Heart right ventricle (tissue), 16 donors: ENCODE measurements at regions not wholly inside any gene's neighbourhood (a gene's known extent, or its start where the extent isn't known, plus 50 kb on each side); places are given as distances from the start of the nearest gene placed in this dataset.
A peak's percentile ranks its signal among the peaks of the same experiment; 100 is the strongest.

ENCODE experiments used
- ATAC-seq, 8 donors: fragments of 200-7000 bp; cut with Tn5 transposase; one replicate each; pipeline ENCODE4 v1.9.1; 2020; ENCODE audit warnings: mild to moderate bottlenecking in 8 of 8, moderate library complexity in 8 of 8, moderate number of reproducible peaks in 1 of 8
- DNase-seq, 2 donors: peaks; one replicate each; pipeline ENCODE4 v3.0.0-alpha.2; 2020
- H3K27ac ChIP-seq, 10 donors: fragments of 200-600 bp; sonication (generic) in 2 of 10; one replicate each; pipeline versions ENCODE4 v1.5.0 to v1.8.0; 2020 to 2022; ENCODE audit warnings: mild to moderate bottlenecking in 3 of 10
- H3K27me3 ChIP-seq, 7 donors: fragments of 200-600 bp; one replicate each; pipeline ENCODE4 v1.8.0; 2021 to 2022; ENCODE audit warnings: mild to moderate bottlenecking in 2 of 7
- H3K36me3 ChIP-seq, 9 donors: fragments of 200-600 bp; sonication (generic) in 1 of 9; one replicate each; pipeline versions ENCODE4 v1.5.0 to v1.8.0; 2020 to 2022; ENCODE audit warnings: mild to moderate bottlenecking in 2 of 9
- H3K4me1 ChIP-seq, 9 donors: fragments of 200-600 bp; sonication (generic) in 1 of 9; one replicate each; pipeline versions ENCODE4 v1.5.0 to v1.8.0; 2020 to 2022; ENCODE audit warnings: mild to moderate bottlenecking in 4 of 9
- H3K4me3 ChIP-seq, 10 donors: fragments of 200-600 bp; sonication (generic) in 2 of 10; one replicate each; pipeline versions ENCODE4 v1.5.0 to v1.8.0; 2020 to 2022; ENCODE audit warnings: mild to moderate bottlenecking in 7 of 10, moderate library complexity in 2 of 10
- H3K9me3 ChIP-seq, 11 donors: fragments of 200-600 bp in 10 of 11; sonication (generic) in 2 of 11; one replicate each; pipeline versions ENCODE4 v1.5.0 to v1.8.0; 2013 to 2022; ENCODE audit warnings: mild to moderate bottlenecking in 2 of 11, control low read depth in 1 of 11, moderate library complexity in 1 of 11
- CTCF ChIP-seq, 9 donors: fragments of 200-600 bp; sonication (generic) in 2 of 9; IDR thresholded peaks; one replicate each; pipeline versions ENCODE4 v1.5.0 to v1.8.0; 2021 to 2022; ENCODE audit warnings: antibody characterized with exemption in 9 of 9, mild to moderate bottlenecking in 5 of 9, moderate library complexity in 1 of 9
- WGBS, 2 donors: extraction: QIAGEN DNeasy Blood & Tissue Kit; methylation state at CpG; one replicate each; pipeline ENCODE4 v1.1.7; 2013; ENCODE audit warnings: inconsistent platforms in 1 of 2; 5-methylcytosine and 5-hydroxymethylcytosine counted together
- intact Hi-C, 10 donors: fragments of 100-400 bp; cut with DNase I; formaldehyde crosslinking; loops; one replicate each; pipeline versions ENCODE4 v1.11.1 to v1.14.2; 2022
- donor health status: Arrhythmogenic right ventricular cardiomyopathy.
- donor health status: ischemic (EF 13 %, LVEDD 7.1; RV severe dilation, severe dysfunction).
- donor health status: healthy with polysubstance abuse.
- donor health status: DM: no; HTN: yes; CAD: no.
- donor health status: DM: no; HTN: no; CAD: no.
- donor health status: ischemic (EF 25% LVEDD 6.9; RV normal size, moderate dysfunction).
- donor health status: ischemic (EF 25% LVEDD 5.7; RV mildly dilated, moderate dysfunction).
- donor health status: healthy.
- donor health status: DM: yes; HTN: yes; CAD: no.
- donor health status: Ischemic cardiomyopathy.
- donor health status: ischemic (EF 35%, LVEDD 5.7; RV mildly dilated, moderate dysfunction).
- donor health status: nonischemic (EF 11% LVEDD 7.7; RV severe dilation, severe dysfunction).
- donor health status: DM: yes; HTN: yes; CAD: no.
- donor health status: PGD.
- donor health status: ischemic (EF 29% LVEDD 5.4; RV normal size, mild dysfunction).
- donor health status: nonischemic (EF 23%, LVEDD 6.1; RV moderate dilation, normal function).

GRCh38 chr18:45254709-45255082 is 360.6 kb upstream of the SLC14A2 start:
- Histone ChIP-seq H3K4me3 (no peak overlapping the region), H3K9me3 (peaks cover 0 to 2% (median 0%) of the 10 kb centered on the region in 11 donors), H3K27ac (peak overlapping the region in 9 of 10 donors; percentile 31 to 74 (median 52)), H3K27me3 (no peaks in the 10 kb centered on the region), H3K36me3 (no peaks in the 10 kb centered on the region), H3K4me1 (peaks cover 0 to 39% (median 11%) of the 10 kb centered on the region in 9 donors)
- DNase-seq (peak; percentile 36 to 76), ATAC-seq (peak; percentile 72 to 89 (median 78))
- no peak for TF ChIP-seq CTCF (IDR thresholded peaks at IDR 0.05)
- WGBS, 2 donors: 65 to 78% methylated on average over 6 of the region's 6 CpGs
- intact Hi-C loops: no loop called here

GRCh38 chr18:45255197-45255890 is 359.9 kb upstream of the SLC14A2 start:
- no peak for TF ChIP-seq CTCF (IDR thresholded peaks at IDR 0.05)
- Histone ChIP-seq H3K4me3 (no peak overlapping the region), H3K9me3 (peaks cover 0 to 2% (median 0%) of the 10 kb centered on the region in 11 donors), H3K27me3 (no peaks in the 10 kb centered on the region), H3K4me1 (peaks cover 0 to 32% (median 7%) of the 10 kb centered on the region in 9 donors), H3K27ac (peak overlapping the region in 9 of 10 donors; percentile 31 to 74 (median 52)), H3K36me3 (no peaks in the 10 kb centered on the region)
- DNase-seq: no peak
- intact Hi-C loops: no loop called here
- 65 to 67% methylated on average over 6 of the region's 6 CpGs for WGBS, 2 donors
- ATAC-seq: peak; percentile 59 to 81 (median 77)

GRCh38 chr18:45260125-45260524 is 355.2 kb upstream of the SLC14A2 start:
- H3K36me3 ChIP-seq: no peaks in the 10 kb centered on the region
- H3K4me1 ChIP-seq: peaks cover 0 to 9% (median 0%) of the 10 kb centered on the region in 9 donors
- no peak overlapping the region for H3K4me3 ChIP-seq
- TF ChIP-seq CTCF (IDR thresholded peaks at IDR 0.05): no peak
- no peak overlapping the region for H3K27ac ChIP-seq
- peaks cover 0 to 2% (median 0%) of the 10 kb centered on the region in 11 donors for H3K9me3 ChIP-seq
- H3K27me3 ChIP-seq: no peaks in the 10 kb centered on the region
- DNase-seq (no peak), ATAC-seq (no peak)
- 85 to 88% methylated on average over 1 of the region's 1 CpG for WGBS, 2 donors
- intact Hi-C loops: no loop called here

GRCh38 chr18:45266023-45266422 is 349.3 kb upstream of the SLC14A2 start:
- Histone ChIP-seq H3K27me3 (no peaks in the 10 kb centered on the region), H3K9me3 (peaks cover 0 to 8% (median 0%) of the 10 kb centered on the region in 11 donors), H3K4me1 (no peaks in the 10 kb centered on the region), H3K27ac (no peak overlapping the region), H3K4me3 (no peak overlapping the region), H3K36me3 (no peaks in the 10 kb centered on the region)
- DNase-seq (no peak), ATAC-seq (no peak)
- no peak for TF ChIP-seq CTCF (IDR thresholded peaks at IDR 0.05)
- 66 to 80% methylated on average over 3 of the region's 3 CpGs for WGBS, 2 donors
- intact Hi-C loops: no loop called here
